HL-60 (cell line): ENCODE measurements at regions not wholly inside any gene's neighbourhood (a gene's known extent, or its start where the extent isn't known, plus 50 kb on each side); places are given as distances from the start of the nearest gene placed in this dataset.

Source experiments
- SPI1 ChIP-seq: IDR thresholded peaks from 2 replicates; pipeline ENCODE4 v1.6.1; 2012; ENCODE audit warnings: low read depth, mild to moderate bottlenecking, borderline replicate concordance
- TF ChIP-seq, protein P1 (sequence below): IDR thresholded peaks from one replicate; pipeline ENCODE4 v1.5.1; 2011; ENCODE audit warnings: low read length, control low read depth, inconsistent platforms; ENCODE audit not compliant: insufficient read depth

DNA sequence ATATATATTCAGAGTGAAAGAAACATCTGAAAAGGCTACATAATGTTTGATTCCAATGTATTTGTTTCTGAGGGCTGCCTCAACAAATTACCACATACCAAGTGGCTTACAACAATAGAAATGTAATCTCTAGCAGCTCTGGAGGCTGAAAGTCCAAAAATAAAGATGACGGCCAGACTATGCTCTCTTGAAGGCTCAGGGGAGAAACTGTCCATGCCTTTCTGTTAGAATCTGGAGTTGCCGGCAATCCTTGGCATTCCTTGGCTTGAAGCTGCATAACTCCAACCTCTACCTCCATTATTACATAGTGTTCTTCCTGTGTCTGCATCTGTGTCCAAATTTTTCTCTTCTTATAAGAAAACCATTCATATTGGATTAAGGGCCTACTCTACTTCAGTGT lies 68.1 kb upstream of the PLEKHG7 start:
- TF ChIP-seq, protein P1, sequence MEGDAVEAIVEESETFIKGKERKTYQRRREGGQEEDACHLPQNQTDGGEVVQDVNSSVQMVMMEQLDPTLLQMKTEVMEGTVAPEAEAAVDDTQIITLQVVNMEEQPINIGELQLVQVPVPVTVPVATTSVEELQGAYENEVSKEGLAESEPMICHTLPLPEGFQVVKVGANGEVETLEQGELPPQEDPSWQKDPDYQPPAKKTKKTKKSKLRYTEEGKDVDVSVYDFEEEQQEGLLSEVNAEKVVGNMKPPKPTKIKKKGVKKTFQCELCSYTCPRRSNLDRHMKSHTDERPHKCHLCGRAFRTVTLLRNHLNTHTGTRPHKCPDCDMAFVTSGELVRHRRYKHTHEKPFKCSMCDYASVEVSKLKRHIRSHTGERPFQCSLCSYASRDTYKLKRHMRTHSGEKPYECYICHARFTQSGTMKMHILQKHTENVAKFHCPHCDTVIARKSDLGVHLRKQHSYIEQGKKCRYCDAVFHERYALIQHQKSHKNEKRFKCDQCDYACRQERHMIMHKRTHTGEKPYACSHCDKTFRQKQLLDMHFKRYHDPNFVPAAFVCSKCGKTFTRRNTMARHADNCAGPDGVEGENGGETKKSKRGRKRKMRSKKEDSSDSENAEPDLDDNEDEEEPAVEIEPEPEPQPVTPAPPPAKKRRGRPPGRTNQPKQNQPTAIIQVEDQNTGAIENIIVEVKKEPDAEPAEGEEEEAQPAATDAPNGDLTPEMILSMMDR, result no peak
- TF ChIP-seq SPI1, result no peak
